ENCODE measurements at regions not wholly inside any gene's neighbourhood (a gene's known extent, or its start where the extent isn't known, plus 50 kb on each side); places are given as distances from the start of the nearest gene placed in this dataset.

DNA sequence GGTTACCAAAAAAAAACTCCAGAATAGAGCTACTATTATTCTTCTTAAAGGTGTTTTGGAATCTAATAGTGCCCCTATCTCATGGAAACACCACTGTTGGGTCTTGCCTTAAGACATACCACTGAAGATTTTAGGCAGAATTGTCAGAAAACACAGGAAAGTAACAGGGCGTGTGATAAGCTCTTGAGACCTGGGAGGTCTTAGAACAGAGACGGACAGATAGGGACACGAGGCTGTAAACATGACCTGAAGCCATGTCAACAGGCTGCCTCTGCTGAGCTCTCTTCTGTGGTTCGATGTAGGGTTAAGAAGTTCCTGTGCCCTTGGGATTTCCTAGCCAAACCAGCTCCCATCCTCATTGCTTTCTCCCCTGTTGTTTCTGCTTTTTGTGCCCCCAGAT lies 69.3 kb downstream of the CTSL start:
- H3K27me3 Mint-ChIP-seq (ENCODE audit: insufficient read depth, unreplicated experiment): no peaks in the 10 kb centered on the region
- no TSS peak for BruUV-seq (replicated peaks)
- H3K4me3 Mint-ChIP-seq (ENCODE audit: unreplicated experiment): no peak overlapping the region
- no peak overlapping the region for H3K27ac Mint-ChIP-seq (ENCODE audit: low read depth, unreplicated experiment)
- ChIA-PET CTCF (interaction anchor here (4.1 kb wide), 1 partner anchor 17 kb away, joined by 35 read pairs; no protein-coding TSS in a partner anchor), POLR2A (no interaction called here)
- DNase-seq (ENCODE audit: unreplicated experiment): no peak
- intact Hi-C loops (cut with micrococcal nuclease): no loop called here
- no peaks in the 10 kb centered on the region for H3K9me3 Mint-ChIP-seq (ENCODE audit: unreplicated experiment)
- H3K4me1 Mint-ChIP-seq (ENCODE audit: insufficient read depth, unreplicated experiment): peaks cover 22% of the 10 kb centered on the region
- TF ChIP-seq, protein P1, sequence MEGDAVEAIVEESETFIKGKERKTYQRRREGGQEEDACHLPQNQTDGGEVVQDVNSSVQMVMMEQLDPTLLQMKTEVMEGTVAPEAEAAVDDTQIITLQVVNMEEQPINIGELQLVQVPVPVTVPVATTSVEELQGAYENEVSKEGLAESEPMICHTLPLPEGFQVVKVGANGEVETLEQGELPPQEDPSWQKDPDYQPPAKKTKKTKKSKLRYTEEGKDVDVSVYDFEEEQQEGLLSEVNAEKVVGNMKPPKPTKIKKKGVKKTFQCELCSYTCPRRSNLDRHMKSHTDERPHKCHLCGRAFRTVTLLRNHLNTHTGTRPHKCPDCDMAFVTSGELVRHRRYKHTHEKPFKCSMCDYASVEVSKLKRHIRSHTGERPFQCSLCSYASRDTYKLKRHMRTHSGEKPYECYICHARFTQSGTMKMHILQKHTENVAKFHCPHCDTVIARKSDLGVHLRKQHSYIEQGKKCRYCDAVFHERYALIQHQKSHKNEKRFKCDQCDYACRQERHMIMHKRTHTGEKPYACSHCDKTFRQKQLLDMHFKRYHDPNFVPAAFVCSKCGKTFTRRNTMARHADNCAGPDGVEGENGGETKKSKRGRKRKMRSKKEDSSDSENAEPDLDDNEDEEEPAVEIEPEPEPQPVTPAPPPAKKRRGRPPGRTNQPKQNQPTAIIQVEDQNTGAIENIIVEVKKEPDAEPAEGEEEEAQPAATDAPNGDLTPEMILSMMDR (IDR thresholded peaks at IDR 0.05; ENCODE audit: unreplicated experiment): no peak
- peaks cover 8% of the 10 kb centered on the region for H3K36me3 Mint-ChIP-seq (ENCODE audit: insufficient read depth, unreplicated experiment)

DNA sequence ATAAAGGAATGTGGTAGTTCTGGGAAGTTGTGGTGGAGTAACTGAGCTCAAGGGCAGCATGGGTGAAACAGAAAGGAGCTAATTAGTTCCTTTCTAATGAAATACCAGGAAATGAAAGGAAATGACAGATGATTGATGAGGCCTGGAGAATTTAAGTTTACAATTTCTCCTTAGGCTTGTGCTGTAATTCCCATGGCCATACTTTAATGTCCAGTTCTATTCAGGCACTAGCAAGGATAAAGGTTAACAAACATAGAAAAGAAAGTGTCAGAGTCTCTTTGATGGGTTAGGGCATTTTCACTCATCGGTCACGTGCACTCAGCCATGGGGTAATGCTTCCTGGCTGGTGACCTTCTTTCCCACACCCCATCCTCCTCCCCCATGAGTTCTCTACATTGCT lies 70.3 kb downstream of the CTSL start:
- ChIA-PET POLR2A (no interaction called here), CTCF (interaction anchor here (0.6 to 4.1 kb wide), 2 partner anchors 16 to 17 kb away, joined by 3 to 35 read pairs; no protein-coding TSS in a partner anchor)
- Mint-ChIP-seq H3K4me1 (ENCODE audit: insufficient read depth, unreplicated experiment) (peaks cover 22% of the 10 kb centered on the region), H3K27me3 (ENCODE audit: insufficient read depth, unreplicated experiment) (no peaks in the 10 kb centered on the region), H3K36me3 (ENCODE audit: insufficient read depth, unreplicated experiment) (peaks cover 8% of the 10 kb centered on the region), H3K4me3 (ENCODE audit: unreplicated experiment) (no peak overlapping the region), H3K9me3 (ENCODE audit: unreplicated experiment) (no peaks in the 10 kb centered on the region), H3K27ac (ENCODE audit: low read depth, unreplicated experiment) (no peak overlapping the region)
- DNase-seq (ENCODE audit: unreplicated experiment): no peak
- TF ChIP-seq, protein P1 (IDR thresholded peaks at IDR 0.05; ENCODE audit: unreplicated experiment): no peak
- intact Hi-C loops (cut with micrococcal nuclease): no loop called here
- no TSS peak for BruUV-seq (replicated peaks)

DNA sequence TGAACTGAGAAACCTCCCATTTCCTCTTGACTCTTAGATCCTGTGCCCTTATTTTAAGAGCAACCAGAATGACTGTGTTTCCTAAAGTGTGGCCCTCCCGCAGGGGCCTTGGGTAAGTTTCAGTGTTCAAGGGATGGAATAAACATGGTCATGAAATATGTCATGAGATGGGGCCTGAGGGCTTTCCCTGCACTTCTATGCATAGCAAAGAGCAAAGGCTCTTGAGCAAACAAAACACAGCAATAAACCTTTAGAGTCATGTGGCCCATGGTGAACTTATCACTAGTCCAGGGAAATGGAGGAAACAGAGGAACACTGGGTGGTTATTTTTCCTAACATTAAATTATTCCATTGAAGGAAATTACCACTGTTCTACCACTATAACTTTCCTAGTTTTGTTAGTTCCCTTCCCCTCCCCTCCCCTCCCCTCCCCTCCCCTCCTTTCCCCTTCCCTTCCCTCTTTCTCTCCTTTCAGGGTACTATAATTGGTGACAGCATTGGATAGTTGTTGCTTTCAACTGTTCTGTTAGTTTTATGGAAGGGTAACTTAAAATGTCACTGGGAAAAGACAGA lies 72.4 kb downstream of the CTSL start:
- intact Hi-C loops (cut with micrococcal nuclease): no loop called here
- no peak overlapping the region for H3K27ac Mint-ChIP-seq (ENCODE audit: low read depth, unreplicated experiment)
- H3K9me3 Mint-ChIP-seq (ENCODE audit: unreplicated experiment): no peaks in the 10 kb centered on the region
- TF ChIP-seq, protein P1 (IDR thresholded peaks at IDR 0.05; ENCODE audit: unreplicated experiment): no peak
- H3K4me1 Mint-ChIP-seq (ENCODE audit: insufficient read depth, unreplicated experiment): peaks cover 9% of the 10 kb centered on the region
- H3K36me3 Mint-ChIP-seq (ENCODE audit: insufficient read depth, unreplicated experiment): peaks cover 4% of the 10 kb centered on the region
- no peaks in the 10 kb centered on the region for H3K27me3 Mint-ChIP-seq (ENCODE audit: insufficient read depth, unreplicated experiment)
- ChIA-PET CTCF (interaction anchor here (1.2 kb wide), 1 partner anchor 114 kb away, joined by 3 read pairs; no protein-coding TSS in a partner anchor), POLR2A (interaction anchor here (0.8 kb wide), 1 partner anchor 9 kb away, joined by 3 read pairs; no protein-coding TSS in a partner anchor)
- no peak for DNase-seq (ENCODE audit: unreplicated experiment)
- no TSS peak for BruUV-seq (replicated peaks)
- H3K4me3 Mint-ChIP-seq (ENCODE audit: unreplicated experiment): no peak overlapping the region

DNA sequence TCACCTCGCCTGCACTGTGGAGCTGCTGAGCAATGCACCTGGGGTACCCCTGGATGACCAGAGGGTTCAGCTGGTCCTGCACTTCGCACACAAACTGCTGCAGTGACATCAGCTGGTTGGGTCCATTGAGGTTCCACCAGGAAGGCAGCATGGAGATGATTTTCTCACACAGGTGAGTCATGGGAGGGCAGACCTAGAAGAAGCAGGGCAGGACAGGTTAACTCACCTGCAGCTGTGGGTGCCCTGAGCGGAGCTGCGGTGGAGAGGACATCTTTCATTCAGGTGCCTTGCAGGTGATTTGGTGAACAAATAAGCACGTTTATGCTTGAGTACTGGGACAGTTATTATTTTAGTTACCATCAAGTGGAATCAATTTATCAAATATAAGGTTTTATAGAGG lies 73.6 kb downstream of the CTSL start:
- CTCF ChIA-PET: interaction anchor here (1.2 kb wide), 1 partner anchor 115 kb away, joined by 3 read pairs; no protein-coding TSS in a partner anchor
- POLR2A ChIA-PET: no interaction called here
- H3K27ac Mint-ChIP-seq (ENCODE audit: low read depth, unreplicated experiment): no peak overlapping the region
- DNase-seq (ENCODE audit: unreplicated experiment): no peak
- BruUV-seq (replicated peaks): no TSS peak
- no peak overlapping the region for H3K4me3 Mint-ChIP-seq (ENCODE audit: unreplicated experiment)
- intact Hi-C loops (cut with micrococcal nuclease): no loop called here
- no peaks in the 10 kb centered on the region for H3K9me3 Mint-ChIP-seq (ENCODE audit: unreplicated experiment)
- TF ChIP-seq, protein P1 (IDR thresholded peaks at IDR 0.05; ENCODE audit: unreplicated experiment): no peak
- no peaks in the 10 kb centered on the region for H3K4me1 Mint-ChIP-seq (ENCODE audit: insufficient read depth, unreplicated experiment)
- H3K36me3 Mint-ChIP-seq (ENCODE audit: insufficient read depth, unreplicated experiment): no peaks in the 10 kb centered on the region
- H3K27me3 Mint-ChIP-seq (ENCODE audit: insufficient read depth, unreplicated experiment): peaks cover 4% of the 10 kb centered on the region
